IMR-90 (cell line): ENCODE measurements at regions not wholly inside any gene's neighbourhood (a gene's known extent, or its start where the extent isn't known, plus 50 kb on each side); places are given as distances from the start of the nearest gene placed in this dataset.

Experiments
- BHLHE40 ChIP-seq: fragments of 150-350 bp; IDR thresholded peaks from 2 replicates; pipeline ENCODE4 v1.6.1; 2016; ENCODE audit warnings: mild to moderate bottlenecking, low read depth, low read length
- MXI1 ChIP-seq: IDR thresholded peaks from 2 replicates; pipeline ENCODE4 v1.6.1; 2012; ENCODE audit warnings: low read depth, mild to moderate bottlenecking, low read length, moderate library complexity, borderline replicate concordance
- POLR2A ChIP-seq: IDR thresholded peaks from 2 replicates; pipeline ENCODE4 v1.6.1; 2012; ENCODE audit warnings: mild to moderate bottlenecking, low read depth, low read length
- TF ChIP-seq, protein P1 (sequence below): conservative IDR thresholded peaks from 2 replicates; pipeline ENCODE4 v1.5.1; 2012; ENCODE audit warnings: mild to moderate bottlenecking, low read depth, low read length, improper control_type of control experiment

DNA sequence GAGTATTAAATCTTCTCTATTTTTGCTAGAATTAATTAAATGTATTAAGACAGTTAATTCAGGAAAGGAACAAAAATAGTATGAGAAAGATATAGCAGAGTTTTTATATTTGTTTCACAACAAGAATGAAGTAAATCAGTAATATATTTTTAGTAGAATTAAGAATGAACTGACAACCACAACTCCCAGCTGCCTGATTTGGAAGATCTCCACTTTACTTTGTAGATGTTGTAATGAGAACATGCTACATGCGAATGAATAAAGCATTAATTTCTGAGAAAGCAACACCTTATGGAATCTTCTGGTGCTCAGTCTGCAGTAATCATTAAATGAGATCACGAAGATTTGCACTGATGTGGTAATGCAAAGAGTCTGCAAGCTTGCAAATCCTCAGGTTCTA, 695.6 kb upstream of the PCDH7 start:
- TF ChIP-seq BHLHE40, result no peak
- TF ChIP-seq, protein P1, sequence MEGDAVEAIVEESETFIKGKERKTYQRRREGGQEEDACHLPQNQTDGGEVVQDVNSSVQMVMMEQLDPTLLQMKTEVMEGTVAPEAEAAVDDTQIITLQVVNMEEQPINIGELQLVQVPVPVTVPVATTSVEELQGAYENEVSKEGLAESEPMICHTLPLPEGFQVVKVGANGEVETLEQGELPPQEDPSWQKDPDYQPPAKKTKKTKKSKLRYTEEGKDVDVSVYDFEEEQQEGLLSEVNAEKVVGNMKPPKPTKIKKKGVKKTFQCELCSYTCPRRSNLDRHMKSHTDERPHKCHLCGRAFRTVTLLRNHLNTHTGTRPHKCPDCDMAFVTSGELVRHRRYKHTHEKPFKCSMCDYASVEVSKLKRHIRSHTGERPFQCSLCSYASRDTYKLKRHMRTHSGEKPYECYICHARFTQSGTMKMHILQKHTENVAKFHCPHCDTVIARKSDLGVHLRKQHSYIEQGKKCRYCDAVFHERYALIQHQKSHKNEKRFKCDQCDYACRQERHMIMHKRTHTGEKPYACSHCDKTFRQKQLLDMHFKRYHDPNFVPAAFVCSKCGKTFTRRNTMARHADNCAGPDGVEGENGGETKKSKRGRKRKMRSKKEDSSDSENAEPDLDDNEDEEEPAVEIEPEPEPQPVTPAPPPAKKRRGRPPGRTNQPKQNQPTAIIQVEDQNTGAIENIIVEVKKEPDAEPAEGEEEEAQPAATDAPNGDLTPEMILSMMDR, result no peak
- no peak for TF ChIP-seq POLR2A
- no peak for TF ChIP-seq MXI1
